ENCODE measurements at regions not wholly inside any gene's neighbourhood (a gene's known extent, or its start where the extent isn't known, plus 50 kb on each side); places are given as distances from the start of the nearest gene placed in this dataset.

- no peak overlapping the region for H4K8ac ChIP-seq (ENCODE audit: low read depth, low read length)
- no peak overlapping the region for H3K4me2 ChIP-seq (ENCODE audit: insufficient read depth, low read length, poor library complexity, severe bottlenecking)
- no peaks in the 10 kb centered on the region for H3K36me3 ChIP-seq (replicated peaks in 1 of 2; ENCODE audit: control insufficient read depth in 2 of 2, insufficient read depth in 2 of 2, low read length in 2 of 2)
- H2AFZ ChIP-seq (ENCODE audit: low read length), result no peak overlapping the region
- H2BK15ac ChIP-seq (ENCODE audit: low read length), result no peak overlapping the region
- no peak overlapping the region for H3K27ac ChIP-seq (replicated peaks; ENCODE audit: low read length)
- DNase-seq (ENCODE audit: low spot score), result no peak
- H3K79me1 ChIP-seq (ENCODE audit: low read depth, low read length), result no peaks in the 10 kb centered on the region
- H2AK5ac ChIP-seq (ENCODE audit: low read depth, low read length), result no peak overlapping the region
- no peak overlapping the region for H3K18ac ChIP-seq (ENCODE audit: low read length)
- no peak overlapping the region for H2BK5ac ChIP-seq (ENCODE audit: low read length)
- no peak overlapping the region for H3K4me3 ChIP-seq (ENCODE audit: low read length in 2 of 2)
- H2BK12ac ChIP-seq (ENCODE audit: low read length), result no peak overlapping the region
- no peak overlapping the region for H3K14ac ChIP-seq (ENCODE audit: low read length)
- no peaks in the 10 kb centered on the region for H3K9me3 ChIP-seq (replicated peaks in 1 of 2; ENCODE audit: control insufficient read depth in 2 of 2, insufficient read depth in 1 of 2, low read depth in 1 of 2, low read length in 2 of 2)
- H3K27me3 ChIP-seq (ENCODE audit: control insufficient read depth in 3 of 3, insufficient read depth in 3 of 3, low read depth in 1 of 3, low read length in 3 of 3), result no peaks in the 10 kb centered on the region
- no peak overlapping the region for H4K91ac ChIP-seq (ENCODE audit: low read depth, low read length, poor library complexity)
- no peak overlapping the region for H3K9ac ChIP-seq (ENCODE audit: low read depth, low read length, poor library complexity)
- no peak overlapping the region for H3K23ac ChIP-seq (ENCODE audit: low read depth, low read length, poor library complexity)
- no peak overlapping the region for H2BK120ac ChIP-seq (ENCODE audit: low read depth, low read length)
- no CpG with 5 or more reads among the region's 2 CpGs for WGBS, 2 donors (ENCODE audit: extremely low coverage in 2 of 2, insufficient read length in 2 of 2, insufficient replicate concordance in 1 of 2)
- H3K4me1 ChIP-seq (ENCODE audit: control insufficient read depth in 2 of 2, insufficient read depth in 1 of 2, low read depth in 1 of 2, low read length in 2 of 2), result peaks cover 0 to 18% of the 10 kb centered on the region in 2 donors
- H3K4ac ChIP-seq (ENCODE audit: low read length), result no peak overlapping the region
These were observed 213.9 kb upstream of the CNR1 start for GRCh38 chr6:88380083-88380482.

GRCh38 chr6:88378639-88379038 is 212.5 kb upstream of the CNR1 start:
- Histone ChIP-seq H2BK12ac (ENCODE audit: low read length) (no peak overlapping the region), H3K27me3 (ENCODE audit: control insufficient read depth in 3 of 3, insufficient read depth in 3 of 3, low read depth in 1 of 3, low read length in 3 of 3) (no peaks in the 10 kb centered on the region), H3K14ac (ENCODE audit: low read length) (no peak overlapping the region), H4K91ac (ENCODE audit: low read depth, low read length, poor library complexity) (no peak overlapping the region), H2AFZ (ENCODE audit: low read length) (no peak overlapping the region), H3K23ac (ENCODE audit: low read depth, low read length, poor library complexity) (no peak overlapping the region), H3K4me2 (ENCODE audit: insufficient read depth, low read length, poor library complexity, severe bottlenecking) (no peak overlapping the region), H2AK5ac (ENCODE audit: low read depth, low read length) (no peak overlapping the region), H2BK15ac (ENCODE audit: low read length) (no peak overlapping the region), H3K36me3 (replicated peaks in 1 of 2; ENCODE audit: control insufficient read depth in 2 of 2, insufficient read depth in 2 of 2, low read length in 2 of 2) (no peaks in the 10 kb centered on the region), H3K4ac (ENCODE audit: low read length) (no peak overlapping the region), H2BK120ac (ENCODE audit: low read depth, low read length) (no peak overlapping the region), H4K8ac (ENCODE audit: low read depth, low read length) (no peak overlapping the region), H3K9ac (ENCODE audit: low read depth, low read length, poor library complexity) (no peak overlapping the region), H3K18ac (ENCODE audit: low read length) (no peak overlapping the region), H3K27ac (replicated peaks; ENCODE audit: low read length) (no peak overlapping the region), H3K4me1 (ENCODE audit: control insufficient read depth in 2 of 2, insufficient read depth in 1 of 2, low read depth in 1 of 2, low read length in 2 of 2) (peaks cover 0 to 21% of the 10 kb centered on the region in 2 donors), H3K4me3 (ENCODE audit: low read length in 2 of 2) (no peak overlapping the region), H3K9me3 (replicated peaks in 1 of 2; ENCODE audit: control insufficient read depth in 2 of 2, insufficient read depth in 1 of 2, low read depth in 1 of 2, low read length in 2 of 2) (no peaks in the 10 kb centered on the region), H3K79me1 (ENCODE audit: low read depth, low read length) (no peaks in the 10 kb centered on the region), H2BK5ac (ENCODE audit: low read length) (no peak overlapping the region)
- no peak for DNase-seq (ENCODE audit: low spot score)
- no CpG with 5 or more reads among the region's 4 CpGs for WGBS, 2 donors (ENCODE audit: extremely low coverage in 2 of 2, insufficient read length in 2 of 2, insufficient replicate concordance in 1 of 2)

- no peak overlapping the region for H2BK5ac ChIP-seq (ENCODE audit: low read length)
- H3K4me3 ChIP-seq (ENCODE audit: low read length in 2 of 2), result no peak overlapping the region
- H3K14ac ChIP-seq (ENCODE audit: low read length), result no peak overlapping the region
- no CpG with 5 or more reads among the region's 8 CpGs for WGBS, 2 donors (ENCODE audit: extremely low coverage in 2 of 2, insufficient read length in 2 of 2, insufficient replicate concordance in 1 of 2)
- H2AFZ ChIP-seq (ENCODE audit: low read length), result no peak overlapping the region
- no peak overlapping the region for H3K18ac ChIP-seq (ENCODE audit: low read length)
- H2BK120ac ChIP-seq (ENCODE audit: low read depth, low read length), result no peak overlapping the region
- H3K4me2 ChIP-seq (ENCODE audit: insufficient read depth, low read length, poor library complexity, severe bottlenecking), result no peak overlapping the region
- H3K23ac ChIP-seq (ENCODE audit: low read depth, low read length, poor library complexity), result no peak overlapping the region
- H3K9me3 ChIP-seq (replicated peaks in 1 of 2; ENCODE audit: control insufficient read depth in 2 of 2, insufficient read depth in 1 of 2, low read depth in 1 of 2, low read length in 2 of 2), result no peaks in the 10 kb centered on the region
- no peak overlapping the region for H2BK12ac ChIP-seq (ENCODE audit: low read length)
- H2AK5ac ChIP-seq (ENCODE audit: low read depth, low read length), result no peak overlapping the region
- no peak overlapping the region for H2BK15ac ChIP-seq (ENCODE audit: low read length)
- DNase-seq (ENCODE audit: low spot score), result no peak
- H3K79me1 ChIP-seq (ENCODE audit: low read depth, low read length), result no peaks in the 10 kb centered on the region
- peaks cover 0 to 21% of the 10 kb centered on the region in 2 donors for H3K4me1 ChIP-seq (ENCODE audit: control insufficient read depth in 2 of 2, insufficient read depth in 1 of 2, low read depth in 1 of 2, low read length in 2 of 2)
- no peak overlapping the region for H4K8ac ChIP-seq (ENCODE audit: low read depth, low read length)
- H4K91ac ChIP-seq (ENCODE audit: low read depth, low read length, poor library complexity), result no peak overlapping the region
- H3K36me3 ChIP-seq (replicated peaks in 1 of 2; ENCODE audit: control insufficient read depth in 2 of 2, insufficient read depth in 2 of 2, low read length in 2 of 2), result no peaks in the 10 kb centered on the region
- no peak overlapping the region for H3K4ac ChIP-seq (ENCODE audit: low read length)
- no peaks in the 10 kb centered on the region for H3K27me3 ChIP-seq (ENCODE audit: control insufficient read depth in 3 of 3, insufficient read depth in 3 of 3, low read depth in 1 of 3, low read length in 3 of 3)
- no peak overlapping the region for H3K9ac ChIP-seq (ENCODE audit: low read depth, low read length, poor library complexity)
- H3K27ac ChIP-seq (replicated peaks; ENCODE audit: low read length), result no peak overlapping the region
These were observed 211.9 kb upstream of the CNR1 start for GRCh38 chr6:88377976-88378568.

GRCh38 chr6:88376768-88377387 is 210.7 kb upstream of the CNR1 start:
- no peak overlapping the region for H4K91ac ChIP-seq (ENCODE audit: low read depth, low read length, poor library complexity)
- H3K18ac ChIP-seq (ENCODE audit: low read length), result no peak overlapping the region
- no peak overlapping the region for H4K8ac ChIP-seq (ENCODE audit: low read depth, low read length)
- H3K4ac ChIP-seq (ENCODE audit: low read length), result no peak overlapping the region
- H2AK5ac ChIP-seq (ENCODE audit: low read depth, low read length), result no peak overlapping the region
- H2BK5ac ChIP-seq (ENCODE audit: low read length), result no peak overlapping the region
- no peak overlapping the region for H3K27ac ChIP-seq (replicated peaks; ENCODE audit: low read length)
- H2AFZ ChIP-seq (ENCODE audit: low read length), result no peak overlapping the region
- no peaks in the 10 kb centered on the region for H3K9me3 ChIP-seq (replicated peaks in 1 of 2; ENCODE audit: control insufficient read depth in 2 of 2, insufficient read depth in 1 of 2, low read depth in 1 of 2, low read length in 2 of 2)
- H3K14ac ChIP-seq (ENCODE audit: low read length), result no peak overlapping the region
- H3K4me2 ChIP-seq (ENCODE audit: insufficient read depth, low read length, poor library complexity, severe bottlenecking), result no peak overlapping the region
- no peak overlapping the region for H2BK120ac ChIP-seq (ENCODE audit: low read depth, low read length)
- WGBS, 2 donors (ENCODE audit: extremely low coverage in 2 of 2, insufficient read length in 2 of 2, insufficient replicate concordance in 1 of 2), result no CpG with 5 or more reads among the region's 2 CpGs
- H3K79me1 ChIP-seq (ENCODE audit: low read depth, low read length), result no peaks in the 10 kb centered on the region
- H3K4me1 ChIP-seq (ENCODE audit: control insufficient read depth in 2 of 2, insufficient read depth in 1 of 2, low read depth in 1 of 2, low read length in 2 of 2), result peaks cover 0 to 21% of the 10 kb centered on the region in 2 donors
- no peak overlapping the region for H3K23ac ChIP-seq (ENCODE audit: low read depth, low read length, poor library complexity)
- no peak overlapping the region for H3K9ac ChIP-seq (ENCODE audit: low read depth, low read length, poor library complexity)
- H2BK12ac ChIP-seq (ENCODE audit: low read length), result no peak overlapping the region
- no peak overlapping the region for H2BK15ac ChIP-seq (ENCODE audit: low read length)
- H3K36me3 ChIP-seq (replicated peaks in 1 of 2; ENCODE audit: control insufficient read depth in 2 of 2, insufficient read depth in 2 of 2, low read length in 2 of 2), result no peaks in the 10 kb centered on the region
- no peak for DNase-seq (ENCODE audit: low spot score)
- no peak overlapping the region for H3K4me3 ChIP-seq (ENCODE audit: low read length in 2 of 2)
- no peaks in the 10 kb centered on the region for H3K27me3 ChIP-seq (ENCODE audit: control insufficient read depth in 3 of 3, insufficient read depth in 3 of 3, low read depth in 1 of 3, low read length in 3 of 3)
